Erythroblast (primary cell): ENCODE measurements at regions not wholly inside any gene's neighbourhood (a gene's known extent, or its start where the extent isn't known, plus 50 kb on each side); places are given as distances from the start of the nearest gene placed in this dataset.

ENCODE experiments used
- GATA1 ChIP-seq: IDR thresholded peaks from 2 replicates; pipeline ENCODE4 v1.6.1; 2011; ENCODE audit warnings: low read depth, mild to moderate bottlenecking, control low read depth, low read length, moderate library complexity
- POLR2A ChIP-seq: IDR thresholded peaks from 2 replicates; pipeline ENCODE4 v1.6.1; 2011; ENCODE audit warnings: mild to moderate bottlenecking, low read length

DNA sequence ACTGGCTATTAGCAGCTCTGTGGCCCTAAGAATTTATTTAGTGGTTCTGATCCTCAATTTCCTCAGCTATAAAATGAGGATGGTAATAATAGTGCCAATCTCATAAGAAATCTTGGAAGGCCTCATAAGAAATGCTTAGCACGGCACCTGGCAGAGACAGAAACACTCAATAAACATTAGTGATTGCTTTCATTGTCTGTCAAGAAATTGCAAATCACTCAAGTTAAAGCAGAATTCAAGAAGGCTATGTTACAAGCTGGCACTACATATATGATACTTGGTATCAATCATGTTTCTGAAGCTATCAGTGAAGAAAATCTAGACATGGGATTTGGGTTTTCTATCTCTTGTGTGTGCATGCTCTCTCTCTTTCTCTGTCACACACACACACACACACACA, 267.7 kb upstream of the KCNIP4 start:
- TF ChIP-seq POLR2A = no peak
- no peak for TF ChIP-seq GATA1
